ENCODE measurements at regions not wholly inside any gene's neighbourhood (a gene's known extent, or its start where the extent isn't known, plus 50 kb on each side); places are given as distances from the start of the nearest gene placed in this dataset.
"Not testable (repeated sequence)": the region's sequence is repeated elsewhere in the genome, so short reads cannot be mapped to it uniquely, and the experiment has no call there.

- not testable (repeated sequence) for DNase-seq
These were observed 120.2 kb downstream of the IGLL1 start for GRCh38 chr22:23459645-23460516.

GRCh38 chr22:23458663-23459541 is 121.2 kb downstream of the IGLL1 start:
- DNase-seq: no peak

GRCh38 chr22:23457380-23457985 is 122.6 kb downstream of the IGLL1 start:
- no peak for DNase-seq

- DNase-seq: not testable (repeated sequence)
These were observed 123.3 kb downstream of the IGLL1 start for GRCh38 chr22:23456666-23457379.

GRCh38 chr22:23454345-23454744 is 125.7 kb downstream of the IGLL1 start:
- DNase-seq: not testable (repeated sequence)

- DNase-seq: no peak
These were observed 126.8 kb downstream of the IGLL1 start for GRCh38 chr22:23453277-23453676.

GRCh38 chr22:23452231-23453010 is 127.7 kb downstream of the IGLL1 start:
- no peak for DNase-seq

- DNase-seq: not testable (repeated sequence)
These were observed 128.4 kb downstream of the IGLL1 start for GRCh38 chr22:23451452-23452230.

- DNase-seq: not testable (repeated sequence)
These were observed 129.3 kb downstream of the IGLL1 start for GRCh38 chr22:23450821-23451220.

- no peak for DNase-seq
These were observed 129.7 kb downstream of the IGLL1 start for GRCh38 chr22:23450434-23450795.

- DNase-seq: not testable (repeated sequence)
These were observed 130.2 kb downstream of the IGLL1 start for GRCh38 chr22:23449748-23450433.

GRCh38 chr22:23448499-23449288 is 131.4 kb downstream of the IGLL1 start:
- DNase-seq: not testable (repeated sequence)

GRCh38 chr22:23446796-23447350 is 133.2 kb downstream of the IGLL1 start:
- no peak for DNase-seq

- DNase-seq: not testable (repeated sequence)
These were observed 133.9 kb downstream of the IGLL1 start for GRCh38 chr22:23446194-23446593.

GRCh38 chr22:23443905-23444304 is 136.2 kb downstream of the IGLL1 start:
- DNase-seq: not testable (repeated sequence)

GRCh38 chr22:23439581-23439980 is 140.5 kb downstream of the IGLL1 start:
- not testable (repeated sequence) for DNase-seq

GRCh38 chr22:23438216-23438615 is 141.9 kb downstream of the IGLL1 start:
- no peak for DNase-seq

GRCh38 chr22:23437779-23438178 is 142.3 kb downstream of the IGLL1 start:
- DNase-seq: no peak

GRCh38 chr22:23437107-23437395 is 143.0 kb downstream of the IGLL1 start:
- DNase-seq: not testable (repeated sequence)
